IMR-90 (cell line): ENCODE measurements at regions not wholly inside any gene's neighbourhood (a gene's known extent, or its start where the extent isn't known, plus 50 kb on each side); places are given as distances from the start of the nearest gene placed in this dataset.

ENCODE experiments used
- ATAC-seq: fragments of 200-7000 bp; cut with Tn5 transposase; 2 replicates; pipeline ENCODE4 v1.9.1; 2020; ENCODE audit warnings: low read depth, mild to moderate bottlenecking, moderate library complexity
- BruUV-seq: library from RNA; stranded (reverse); fragments of 400-500 nt; replicated peaks from 2 replicates; lab custom pipeline; 2021; lab: Mats Ljungman, UMichigan
- CTCF ChIA-PET: fragments of 300-600 bp; formaldehyde crosslinking; extraction: SDS; loops from one replicate; lab custom pipeline; 2021; ENCODE audit warnings: antibody characterized with exemption; lab: Yijun Ruan, JAX
- POLR2A ChIA-PET: fragments of 300-600 bp; sonication (Branson Sonifier 250); formaldehyde crosslinking; loops from one replicate; lab custom pipeline; 2022; ENCODE audit warnings: antibody characterized with exemption; ENCODE audit not compliant: unreplicated experiment; lab: Charles Lee
- DNase-seq: peaks from one replicate; pipeline ENCODE4 v3.0.0; 2013
- H2AFZ ChIP-seq: replicated peaks from 2 replicates; pipeline ENCODE3; 2013; ENCODE audit warnings: low read length, mild to moderate bottlenecking; ENCODE audit not compliant: poor library complexity
- H2AK5ac ChIP-seq: 2 replicates; pipeline ENCODE4 v1.6.1; 2013; ENCODE audit warnings: low read depth, low read length, inconsistent platforms
- H2AK9ac ChIP-seq: replicated peaks from 2 replicates; pipeline ENCODE3; 2013; ENCODE audit warnings: mild to moderate bottlenecking, low read depth, low read length, moderate library complexity; ENCODE audit not compliant: poor library complexity
- H2BK120ac ChIP-seq: 2 replicates; pipeline ENCODE4 v1.6.1; 2013; ENCODE audit warnings: low read depth, low read length, inconsistent platforms
- H2BK15ac ChIP-seq: 3 replicates; pipeline ENCODE4 v1.6.1; 2013; ENCODE audit warnings: low read depth, low read length, inconsistent platforms
- H2BK20ac ChIP-seq: 2 replicates; pipeline ENCODE4 v1.6.1; 2013; ENCODE audit warnings: low read depth, mild to moderate bottlenecking, inconsistent platforms, low read length, moderate library complexity
- H2BK5ac ChIP-seq: 2 replicates; pipeline ENCODE4 v1.6.1; 2013; ENCODE audit warnings: mild to moderate bottlenecking, low read depth, low read length, inconsistent platforms; ENCODE audit not compliant: poor library complexity, severe bottlenecking
- H3K14ac ChIP-seq: replicated peaks from 2 replicates; pipeline ENCODE4 v1.6.1; 2013; ENCODE audit warnings: low read depth, low read length, inconsistent platforms
- H3K18ac ChIP-seq: 2 replicates; pipeline ENCODE4 v1.6.1; 2013; ENCODE audit warnings: low read depth, low read length, control low read depth
- H3K23ac ChIP-seq: 2 replicates; pipeline ENCODE4 v1.6.1; 2013; ENCODE audit warnings: low read depth, low read length, inconsistent platforms
- H3K27ac ChIP-seq: 2 replicates; pipeline ENCODE4 v1.5.1; 2013; ENCODE audit warnings: mild to moderate bottlenecking, control low read depth, low read length; ENCODE audit not compliant: insufficient read depth
- H3K27me3 ChIP-seq: 2 replicates; pipeline ENCODE4 v1.6.1; 2013; ENCODE audit warnings: low read length; ENCODE audit not compliant: control insufficient read depth, insufficient read depth
- H3K36me3 ChIP-seq: 2 replicates; pipeline ENCODE4 v1.6.1; 2013; ENCODE audit warnings: low read length, mixed read lengths; ENCODE audit not compliant: control insufficient read depth, insufficient read depth
- H3K4ac ChIP-seq: 2 replicates; pipeline ENCODE4 v1.6.1; 2013; ENCODE audit warnings: low read depth, low read length, inconsistent platforms
- H3K4me1 ChIP-seq: 2 replicates; pipeline ENCODE4 v1.6.1; 2013; ENCODE audit warnings: low read length, mixed read lengths; ENCODE audit not compliant: control insufficient read depth, insufficient read depth
- H3K4me2 ChIP-seq: 2 replicates; pipeline ENCODE4 v1.6.1; 2013; ENCODE audit warnings: low read depth, mild to moderate bottlenecking, control low read depth, low read length, moderate library complexity
- H3K4me3 ChIP-seq: 2 replicates; pipeline ENCODE4 v1.5.1; 2013; ENCODE audit warnings: low read depth, mild to moderate bottlenecking, control low read depth, low read length, moderate library complexity; ENCODE audit not compliant: insufficient read depth
- H3K56ac ChIP-seq: 2 replicates; pipeline ENCODE4 v1.6.1; 2013; ENCODE audit warnings: low read length, inconsistent platforms; ENCODE audit not compliant: insufficient read depth; ENCODE audit errors: extremely low read depth
- H3K79me1 ChIP-seq, 2 experiments: 2 replicates each; pipeline ENCODE4 v1.6.1; 2013; ENCODE audit warnings: low read length in 2 of 2, inconsistent platforms in 1 of 2, low read depth in 1 of 2
- H3K9ac ChIP-seq: 2 replicates; pipeline ENCODE4 v1.6.1; 2013; ENCODE audit warnings: low read depth, low read length, control low read depth
- H3K9me1 ChIP-seq: 2 replicates; pipeline ENCODE4 v1.6.1; 2013; ENCODE audit warnings: low read length, inconsistent platforms; ENCODE audit not compliant: insufficient read depth
- H3K9me3 ChIP-seq: 2 replicates; pipeline ENCODE4 v1.6.1; 2013; ENCODE audit warnings: low read length; ENCODE audit not compliant: control insufficient read depth, insufficient read depth
- H4K20me1 ChIP-seq: 2 replicates; pipeline ENCODE4 v1.6.1; 2013; ENCODE audit warnings: low read length, inconsistent platforms; ENCODE audit not compliant: insufficient read depth
- H4K5ac ChIP-seq: 2 replicates; pipeline ENCODE4 v1.6.1; 2013; ENCODE audit warnings: mild to moderate bottlenecking, low read depth, low read length, control low read depth
- H4K8ac ChIP-seq, 2 experiments: 2 replicates each; pipeline ENCODE4 v1.6.1; 2013; ENCODE audit warnings: low read depth in 2 of 2, low read length in 2 of 2, control low read depth in 1 of 2, inconsistent platforms in 1 of 2
- H4K91ac ChIP-seq: 2 replicates; pipeline ENCODE4 v1.6.1; 2013; ENCODE audit warnings: low read depth, low read length, inconsistent platforms; ENCODE audit not compliant: insufficient read depth
- BHLHE40 ChIP-seq: fragments of 150-350 bp; IDR thresholded peaks from 2 replicates; pipeline ENCODE4 v1.6.1; 2016; ENCODE audit warnings: mild to moderate bottlenecking, low read depth, low read length
- CEBPB ChIP-seq: IDR thresholded peaks from 2 replicates; pipeline ENCODE4 v1.6.1; 2012; ENCODE audit warnings: low read depth, low read length, improper control_type of control experiment
- CHD1 ChIP-seq: IDR thresholded peaks from 2 replicates; pipeline ENCODE4 v1.6.1; 2012; ENCODE audit warnings: low read depth, low read length, improper control_type of control experiment
- CTCF ChIP-seq: conservative IDR thresholded peaks from 2 replicates; pipeline ENCODE4 v1.5.1; 2012; ENCODE audit warnings: mild to moderate bottlenecking, low read depth, low read length, improper control_type of control experiment
- ELK1 ChIP-seq: fragments of 150-350 bp; IDR thresholded peaks from 2 replicates; pipeline ENCODE4 v1.6.1; 2016; ENCODE audit warnings: low read depth, mild to moderate bottlenecking, low read length, moderate library complexity, borderline replicate concordance
- FOS ChIP-seq: fragments of 150-350 bp; IDR thresholded peaks from 2 replicates; pipeline ENCODE4 v1.6.1; 2016; ENCODE audit warnings: low read depth, low read length
- MAFK ChIP-seq: IDR thresholded peaks from 2 replicates; pipeline ENCODE4 v1.6.1; 2012; ENCODE audit warnings: low read depth, low read length, improper control_type of control experiment
- MAZ ChIP-seq: IDR thresholded peaks from 2 replicates; pipeline ENCODE4 v1.6.1; 2012; ENCODE audit warnings: low read depth, mild to moderate bottlenecking, low read length, improper control_type of control experiment, moderate library complexity, borderline replicate concordance
- MXI1 ChIP-seq: IDR thresholded peaks from 2 replicates; pipeline ENCODE4 v1.6.1; 2012; ENCODE audit warnings: low read depth, mild to moderate bottlenecking, low read length, moderate library complexity, borderline replicate concordance
- NFE2L2 ChIP-seq: fragments of 150-350 bp; IDR thresholded peaks from 2 replicates; pipeline ENCODE4 v1.6.1; 2016; ENCODE audit warnings: low read depth, mild to moderate bottlenecking, low read length
- POLR2A ChIP-seq: IDR thresholded peaks from 2 replicates; pipeline ENCODE4 v1.6.1; 2012; ENCODE audit warnings: mild to moderate bottlenecking, low read depth, low read length
- RAD21 ChIP-seq: IDR thresholded peaks from 2 replicates; pipeline ENCODE4 v1.6.1; 2012; ENCODE audit warnings: low read length, improper control_type of control experiment
- RCOR1 ChIP-seq: IDR thresholded peaks from 2 replicates; pipeline ENCODE4 v1.6.1; 2012; ENCODE audit warnings: mild to moderate bottlenecking, low read length, improper control_type of control experiment; ENCODE audit not compliant: insufficient replicate concordance
- RFX5 ChIP-seq: IDR thresholded peaks from 2 replicates; pipeline ENCODE4 v1.8.0; 2012; ENCODE audit warnings: low read depth, mild to moderate bottlenecking, low read length, moderate library complexity
- SMC3 ChIP-seq: fragments of 150-350 bp; IDR thresholded peaks from 2 replicates; pipeline ENCODE4 v1.6.1; 2016; ENCODE audit warnings: low read depth, mild to moderate bottlenecking, antibody characterized with exemption, low read length, moderate library complexity
- USF2 ChIP-seq: fragments of 150-350 bp; IDR thresholded peaks from 2 replicates; pipeline ENCODE4 v1.6.1; 2017; ENCODE audit warnings: mild to moderate bottlenecking, antibody characterized with exemption, low read length, low read depth
- WGBS, 2 experiments: methylation state at CpG; one replicate each; pipeline versions ENCODE4 v1.1.5 to v1.1.7; 2013; ENCODE audit warnings: missing lambda C conversion rate in 2 of 2; ENCODE audit not compliant: insufficient read length in 1 of 2; ENCODE audit errors: extremely low coverage in 2 of 2; 5-methylcytosine and 5-hydroxymethylcytosine counted together
- dilution Hi-C: fragments of 300-500 bp; cut with HindIII; formaldehyde crosslinking; loops from one replicate; pipeline ENCODE4 v1.14.3; 2018; ENCODE audit warnings: low sequenced_read_pairs; ENCODE audit not compliant: unreplicated experiment
- in situ Hi-C: fragments of 300-500 bp; cut with MboI; formaldehyde crosslinking; loops from 3 replicates; pipeline ENCODE4 v1.14.3; 2019; ENCODE audit warnings: low sequenced_read_pairs, inconsistent platforms, mixed read lengths
- intact Hi-C: fragments of 100-400 bp; cut with micrococcal nuclease; formaldehyde crosslinking; loops from 2 replicates; pipeline ENCODE4 v1.10.0; 2022

- Histone ChIP-seq H2BK20ac (no peak overlapping the region), H3K79me1 (no peaks in the 10 kb centered on the region), H2BK5ac (no peak overlapping the region), H4K20me1 (no peaks in the 10 kb centered on the region), H3K36me3 (no peaks in the 10 kb centered on the region), H3K56ac (no peak overlapping the region), H3K18ac (no peak overlapping the region), H3K4ac (no peak overlapping the region), H3K9me1 (no peaks in the 10 kb centered on the region), H2BK120ac (no peak overlapping the region), H3K9me3 (peaks cover 2% of the 10 kb centered on the region; the same call in 1 of the 2 replicates), H3K23ac (no peak overlapping the region), H3K4me2 (no peak overlapping the region), H3K27me3 (no peaks in the 10 kb centered on the region), H3K9ac (no peak overlapping the region), H2AFZ (no peak overlapping the region), H4K5ac (no peak overlapping the region), H3K14ac (no peak overlapping the region), H2AK9ac (no peak overlapping the region), H4K91ac (no peak overlapping the region), H4K8ac (no peak overlapping the region), H3K4me3 (no peak overlapping the region), H2BK15ac (no peak overlapping the region), H3K27ac (no peak overlapping the region), H3K4me1 (no peaks in the 10 kb centered on the region), H2AK5ac (no peak overlapping the region)
- TF ChIP-seq RAD21: no peak
- no peak for TF ChIP-seq CEBPB
- TF ChIP-seq RFX5: no peak
- no peak for TF ChIP-seq MXI1
- TF ChIP-seq NFE2L2: no peak
- TF ChIP-seq FOS: no peak
- no peak for TF ChIP-seq MAZ
- TF ChIP-seq USF2: no peak
- TF ChIP-seq ELK1: no peak
- no peak for TF ChIP-seq CTCF
- no peak for TF ChIP-seq RCOR1
- no peak for TF ChIP-seq MAFK
- TF ChIP-seq CHD1: no peak
- TF ChIP-seq BHLHE40: no peak
- TF ChIP-seq SMC3: no peak
- no peak for TF ChIP-seq POLR2A
- no CpG with 5 or more reads among the region's 3 CpGs for WGBS, 2 experiments
- intact Hi-C loops: no loop called here
- ATAC-seq (no peak), DNase-seq (no peak)
- BruUV-seq: no TSS peak
- dilution Hi-C loops: no loop called here
- in situ Hi-C loops: no loop called here
- POLR2A ChIA-PET: no interaction called here
- CTCF ChIA-PET: no interaction called here
These were observed 517.2 kb downstream of the RBFOX1 start for GRCh38 chr16:7849841-7850240.
